GM18507 (cell line): ENCODE measurements at regions not wholly inside any gene's neighbourhood (a gene's known extent, or its start where the extent isn't known, plus 50 kb on each side); places are given as distances from the start of the nearest gene placed in this dataset.

Experiments used
- DNase-seq: peaks from one replicate; pipeline ENCODE4 v3.0.0; 2011; ENCODE audit warnings: low read depth; ENCODE audit not compliant: insufficient read length; ENCODE audit errors: extremely low spot score
- FAIRE-seq: peaks from 2 replicates; lab custom pipeline; 2011; peaks lifted over from hg19 to GRCh38; lab: Jason Lieb, UNC

DNA sequence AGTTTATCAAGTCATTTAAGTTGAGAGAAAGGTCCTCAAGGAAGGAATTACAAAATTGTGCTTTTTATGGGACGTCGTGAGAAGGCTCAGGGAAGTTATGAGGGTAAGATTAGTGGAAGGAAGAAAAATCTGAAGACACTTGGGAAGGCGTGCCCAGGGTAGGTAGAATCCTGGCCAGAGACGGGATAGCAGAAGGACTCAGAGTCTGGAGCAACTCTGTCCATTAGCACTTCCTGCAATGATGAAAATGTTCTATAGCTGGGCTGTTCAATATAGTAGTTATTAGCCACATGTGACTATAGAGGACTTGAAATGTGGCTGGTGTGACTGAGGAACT, 271.0 kb upstream of the ZPLD1 start:
- DNase-seq (no peak), FAIRE-seq (no peak)

DNA sequence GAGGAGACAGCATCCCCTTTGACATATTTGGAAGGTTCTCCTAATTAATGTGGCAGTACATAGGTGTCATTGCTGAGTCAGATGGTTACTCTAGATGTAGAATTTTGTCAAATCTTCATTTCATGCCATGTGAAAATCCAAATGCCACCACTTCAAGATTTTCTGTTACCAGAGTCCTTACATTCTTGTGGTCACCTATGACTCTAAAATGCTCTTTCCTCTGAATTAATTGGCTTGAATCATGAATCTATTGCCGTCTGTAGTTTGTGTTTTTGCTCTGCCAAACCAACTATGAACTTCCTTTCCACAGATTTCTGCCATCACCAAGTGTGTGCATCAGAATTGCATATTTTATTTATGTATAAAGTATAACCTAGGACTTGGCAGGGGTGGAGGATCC, 269.4 kb upstream of the ZPLD1 start:
- no peak for FAIRE-seq
- DNase-seq, result no peak

DNA sequence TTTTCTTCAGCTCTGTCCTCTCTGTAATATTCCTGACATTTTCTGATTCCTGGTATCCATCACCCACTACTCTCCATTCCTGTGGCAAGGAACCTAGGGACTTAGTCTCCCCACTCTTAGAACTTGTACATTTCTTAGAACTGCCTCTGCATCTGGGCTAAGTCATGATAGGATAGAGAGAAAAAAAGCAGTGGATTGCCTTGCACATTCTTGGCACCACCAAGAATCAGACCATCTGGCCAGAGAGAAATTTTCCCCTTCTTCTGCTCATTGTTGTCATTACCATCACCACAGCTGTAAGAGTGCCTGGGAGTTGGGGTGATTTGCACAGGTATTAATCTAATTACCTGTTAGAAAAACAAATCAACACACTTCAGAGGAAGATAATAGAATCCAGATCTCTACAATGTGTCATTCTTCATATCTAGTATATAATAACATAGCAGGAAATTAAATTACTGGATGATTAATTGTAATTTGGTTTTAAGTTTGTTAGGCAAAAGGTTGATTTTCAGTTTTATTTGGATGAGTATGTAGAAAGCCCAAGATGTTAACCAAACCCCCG, 264.8 kb upstream of the ZPLD1 start:
- DNase-seq, result no peak
- FAIRE-seq, result no peak

DNA sequence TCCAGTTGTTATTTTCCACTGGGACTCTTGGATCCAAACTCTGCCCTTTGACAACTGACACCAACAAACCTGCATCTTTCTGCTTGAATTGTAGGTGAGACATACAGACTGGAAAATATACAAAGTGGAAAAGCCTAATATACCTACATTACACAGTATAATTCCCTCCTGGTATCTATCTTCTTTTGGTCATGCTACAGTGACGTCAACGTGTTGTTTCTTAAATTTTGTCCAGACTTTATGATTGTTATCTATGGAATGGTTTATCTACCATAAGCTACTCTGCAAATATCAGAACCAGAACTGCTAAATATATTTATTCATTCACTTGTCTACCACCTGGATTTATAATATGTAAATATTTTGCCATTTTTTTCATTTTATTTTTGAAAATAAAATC, 264.3 kb upstream of the ZPLD1 start:
- FAIRE-seq (no peak), DNase-seq (no peak)

DNA sequence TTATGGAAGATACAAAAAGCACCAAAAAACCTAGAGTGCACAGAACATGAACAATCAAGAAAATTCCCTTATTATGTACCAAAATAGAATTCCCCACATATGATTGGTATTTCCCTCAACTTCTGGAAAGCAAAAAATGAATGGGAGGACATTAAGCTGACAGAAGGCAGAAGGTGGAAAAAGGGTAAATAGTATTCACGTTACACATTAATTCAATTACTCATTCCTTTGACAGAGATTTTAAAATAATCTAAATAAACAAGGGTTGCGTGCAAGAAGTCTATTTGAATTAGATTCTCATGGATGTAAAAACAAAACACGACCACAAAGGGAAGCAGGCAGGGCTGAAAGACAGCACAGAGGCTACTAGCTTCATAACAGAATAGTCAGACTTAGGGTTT, 260.5 kb upstream of the ZPLD1 start:
- no peak for FAIRE-seq
- DNase-seq, result no peak

DNA sequence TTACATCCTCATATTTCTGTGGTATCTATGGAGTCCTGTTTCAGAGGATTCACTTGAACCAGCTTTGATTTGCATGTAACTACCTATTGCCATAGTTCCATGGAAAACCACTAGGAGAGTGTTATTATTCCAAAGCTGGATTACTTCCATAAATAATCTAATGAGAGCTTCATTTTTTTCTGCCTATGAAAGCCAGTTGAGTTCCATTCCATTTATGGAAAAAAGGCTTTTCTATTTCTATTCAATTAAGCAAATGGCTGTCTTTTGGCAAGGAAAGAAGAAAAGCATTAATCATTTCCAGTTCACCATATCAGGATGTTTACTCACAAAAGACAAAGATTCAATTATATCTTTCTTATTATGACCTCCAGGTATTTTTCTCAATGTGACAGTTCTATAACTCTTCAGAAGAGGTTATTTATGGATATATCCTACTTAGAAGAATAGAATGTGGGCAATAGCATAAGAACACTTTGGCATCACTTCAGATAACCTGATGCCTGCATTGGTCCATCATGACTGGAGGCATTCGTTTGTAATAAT, 259.9 kb upstream of the ZPLD1 start:
- DNase-seq (no peak), FAIRE-seq (no peak)

DNA sequence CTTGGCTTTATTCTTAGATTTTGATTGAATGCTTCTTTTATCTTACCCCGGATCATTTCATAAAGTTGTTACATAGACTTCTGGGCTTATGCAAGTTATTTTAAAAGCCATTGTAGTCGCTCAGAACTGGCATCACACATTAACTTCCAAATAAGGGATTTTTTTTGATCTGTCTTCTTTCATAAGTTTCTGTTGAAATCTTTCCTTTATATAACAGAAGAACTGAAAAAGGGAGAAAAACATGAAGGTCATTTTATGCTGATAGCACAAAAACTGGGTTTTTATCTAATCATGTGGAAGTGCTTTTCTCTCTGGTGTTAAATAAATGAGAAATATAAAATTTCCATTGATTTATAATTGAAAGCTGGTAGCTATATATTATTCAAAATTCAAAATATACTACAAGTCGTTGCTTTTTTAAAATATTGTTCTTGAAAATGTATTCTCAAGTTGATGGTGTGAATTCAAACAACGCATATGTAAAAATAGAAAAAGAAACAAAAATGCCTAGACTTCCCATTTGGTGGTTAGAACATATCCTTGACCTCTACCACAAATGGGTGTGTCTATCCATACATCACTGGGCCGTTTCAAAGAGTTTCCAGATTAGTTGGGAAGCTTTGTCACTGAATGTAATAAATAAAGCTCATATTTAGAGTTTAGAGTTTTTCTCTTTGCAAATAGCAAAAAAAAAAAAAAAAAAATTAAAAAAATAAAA, 258.3 kb upstream of the ZPLD1 start:
- FAIRE-seq, result no peak
- no peak for DNase-seq

DNA sequence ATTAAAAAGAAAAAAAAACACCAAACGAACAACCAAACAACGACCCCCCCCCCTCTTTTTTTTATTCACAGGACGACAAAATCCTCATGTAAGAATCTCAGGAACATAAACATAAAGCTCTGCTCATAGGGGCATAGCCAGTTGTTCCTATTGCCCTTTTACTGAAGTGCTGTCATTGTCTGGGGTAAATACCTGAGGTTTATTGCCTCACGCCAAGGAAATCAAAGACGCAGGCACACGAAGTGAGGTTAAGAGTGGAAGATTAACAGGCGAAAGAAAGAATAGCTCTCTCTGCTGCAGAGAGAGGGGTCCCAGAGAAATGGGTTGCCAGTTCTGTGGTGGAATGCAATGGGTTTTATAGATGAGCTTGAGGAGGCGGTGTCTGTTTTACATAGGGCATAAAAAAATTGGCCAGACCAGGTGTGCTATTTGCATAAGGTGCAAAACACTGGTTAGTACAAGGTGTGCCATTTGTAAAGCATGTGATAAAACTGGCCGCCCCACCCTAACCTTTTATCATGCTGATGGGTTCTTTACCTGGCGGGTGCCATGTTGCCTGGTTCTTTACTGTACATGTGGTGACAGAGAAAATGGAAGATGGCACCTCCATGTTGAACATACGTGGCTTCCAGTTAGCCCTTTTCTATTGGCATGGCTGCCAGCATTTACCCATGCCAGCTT, 257.6 kb upstream of the ZPLD1 start:
- DNase-seq (no peak), FAIRE-seq (no peak)

DNA sequence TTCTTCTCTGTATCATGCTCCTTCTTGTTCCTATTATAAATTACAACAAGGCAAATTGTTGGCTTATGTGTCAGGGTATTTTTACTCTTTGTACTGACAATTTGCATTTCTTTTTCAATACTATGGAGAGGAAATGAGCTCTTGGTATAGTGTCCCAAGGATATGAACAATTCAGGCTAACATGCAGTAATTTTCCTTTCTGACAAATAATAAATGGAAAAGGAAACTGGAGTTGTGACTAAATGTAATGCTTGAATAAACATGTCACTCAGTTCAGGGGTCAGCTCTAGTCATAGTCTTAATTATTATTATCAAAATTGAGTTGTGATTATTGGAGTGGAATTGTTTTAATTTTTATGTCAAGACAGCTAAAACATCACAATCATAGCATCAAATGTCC, 256.0 kb upstream of the ZPLD1 start:
- DNase-seq (no peak), FAIRE-seq (no peak)

DNA sequence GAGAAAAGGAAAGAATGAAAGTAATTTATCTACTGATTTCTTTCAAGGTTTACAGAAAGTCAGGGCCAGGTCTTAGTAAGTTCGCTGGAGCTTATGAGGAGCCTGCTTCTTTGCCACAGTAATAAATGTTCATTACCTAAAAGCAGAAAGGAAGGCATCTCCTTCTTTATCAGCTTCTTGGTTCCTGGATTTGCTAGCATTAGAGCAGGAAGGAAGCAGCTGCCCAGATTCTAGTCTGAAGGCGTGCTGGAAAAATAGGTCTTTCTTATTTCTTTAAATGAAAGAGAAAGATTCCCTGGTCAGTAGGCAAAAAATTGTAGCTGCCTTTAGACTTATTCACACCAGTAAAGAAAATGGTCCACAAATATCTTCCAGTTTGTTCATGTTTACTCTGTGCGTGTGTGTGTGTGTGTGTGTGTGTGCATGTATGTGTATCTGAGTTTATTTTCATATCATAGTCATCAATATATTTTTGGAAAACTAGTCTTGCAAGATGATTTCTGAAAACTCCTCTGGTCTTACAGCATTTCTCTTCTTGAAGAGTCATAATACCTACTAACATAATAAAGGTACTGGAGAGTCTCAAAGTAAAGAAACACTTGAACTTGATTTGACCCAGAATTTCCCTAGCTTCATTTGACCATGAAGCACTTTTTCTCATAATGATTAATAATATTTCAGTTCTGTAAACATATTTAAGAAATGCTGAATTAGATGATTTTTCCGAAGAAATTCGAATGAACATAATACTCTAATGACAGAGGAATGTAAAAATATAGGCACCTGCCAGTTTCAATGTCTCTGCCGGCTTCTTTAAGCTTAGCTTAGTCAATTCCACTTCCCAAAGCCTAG, 255.3 kb upstream of the ZPLD1 start:
- FAIRE-seq, result peak; percentile 65

DNA sequence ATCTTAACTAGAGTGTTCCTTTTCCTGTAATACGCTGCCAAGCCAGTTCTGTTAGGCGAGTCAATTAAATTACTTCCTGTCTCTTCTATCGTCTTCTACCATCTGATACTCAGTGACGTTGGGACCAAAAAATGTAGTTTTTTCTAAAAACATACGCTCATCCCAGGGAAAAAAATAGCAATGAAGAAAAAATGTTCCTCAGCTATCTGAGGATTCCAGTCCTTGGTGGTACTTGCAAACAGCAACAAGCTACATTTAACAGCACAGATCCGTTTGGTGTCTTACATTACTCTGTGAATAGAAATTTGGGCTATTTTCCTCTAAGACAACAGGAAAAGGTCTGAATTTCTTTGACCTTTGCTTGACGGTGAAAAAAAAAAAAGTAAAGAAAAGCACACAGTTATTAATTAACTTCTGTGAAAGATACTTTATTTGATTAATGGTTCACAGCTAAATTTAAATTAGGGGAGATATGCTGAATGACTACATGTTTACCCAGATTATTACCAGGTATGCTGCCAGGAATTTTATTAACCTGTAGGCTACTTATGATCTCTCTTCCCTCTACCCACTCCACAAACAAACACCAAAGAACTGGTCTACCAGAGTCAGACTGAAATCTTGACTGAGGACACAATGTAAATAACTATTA, 254.4 kb upstream of the ZPLD1 start:
- FAIRE-seq (no peak), DNase-seq (no peak)

More for the DNA sequence above, 255.3 kb upstream of the ZPLD1 start:
- DNase-seq, result no peak

DNA sequence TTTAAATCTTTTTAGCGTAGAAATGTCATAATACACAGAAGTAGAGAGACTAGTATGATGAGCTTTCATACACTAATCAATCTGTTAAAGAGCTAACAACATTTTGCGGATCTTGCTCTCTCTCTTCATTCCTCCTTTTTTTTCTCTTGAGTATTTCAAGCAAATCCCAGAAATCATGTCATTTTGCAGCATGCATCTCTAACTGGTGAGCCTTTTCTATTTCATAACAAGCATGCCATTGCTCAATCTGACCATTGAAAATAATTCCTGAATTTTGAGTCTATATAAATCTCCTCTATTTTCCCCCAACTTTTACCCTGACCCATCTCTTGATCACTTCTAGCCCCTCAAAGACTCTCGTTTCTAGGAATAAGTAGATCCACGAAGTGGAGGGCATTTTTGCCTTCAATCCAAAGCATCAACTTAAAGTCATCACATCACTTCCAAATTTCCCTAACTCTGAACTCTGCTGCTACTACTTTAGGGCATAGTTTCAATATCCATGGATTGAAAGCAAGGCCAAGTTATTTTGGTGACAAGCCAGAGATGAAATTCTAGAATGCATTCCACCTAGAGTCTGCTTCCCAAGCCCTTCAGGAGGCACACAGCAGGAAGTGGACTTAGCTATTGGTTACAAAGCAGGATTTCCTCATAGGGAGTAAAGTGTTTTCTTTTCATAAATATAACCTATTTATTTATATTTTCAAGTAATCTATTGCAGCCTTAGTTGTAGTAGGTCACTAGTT, 253.5 kb upstream of the ZPLD1 start:
- DNase-seq (no peak), FAIRE-seq (no peak)

DNA sequence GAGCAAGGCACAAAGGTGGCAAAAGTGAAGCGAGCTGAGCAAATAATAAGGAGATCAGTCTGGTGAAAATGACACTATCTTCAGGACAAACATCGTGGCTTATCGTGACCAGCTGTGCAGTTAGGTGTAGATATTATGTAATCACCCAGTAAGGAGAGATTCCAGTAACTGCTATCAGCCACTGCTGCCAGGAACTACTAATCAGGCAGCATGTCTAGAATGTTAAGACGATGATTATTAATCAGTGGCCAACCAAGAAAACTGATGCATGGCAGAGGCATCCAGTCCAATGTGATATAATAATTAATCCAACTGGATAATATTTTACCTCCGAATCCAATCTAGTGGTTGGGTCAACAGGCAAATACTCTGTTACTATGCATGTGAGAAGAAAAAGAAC, 252.7 kb upstream of the ZPLD1 start:
- no peak for DNase-seq
- no peak for FAIRE-seq

DNA sequence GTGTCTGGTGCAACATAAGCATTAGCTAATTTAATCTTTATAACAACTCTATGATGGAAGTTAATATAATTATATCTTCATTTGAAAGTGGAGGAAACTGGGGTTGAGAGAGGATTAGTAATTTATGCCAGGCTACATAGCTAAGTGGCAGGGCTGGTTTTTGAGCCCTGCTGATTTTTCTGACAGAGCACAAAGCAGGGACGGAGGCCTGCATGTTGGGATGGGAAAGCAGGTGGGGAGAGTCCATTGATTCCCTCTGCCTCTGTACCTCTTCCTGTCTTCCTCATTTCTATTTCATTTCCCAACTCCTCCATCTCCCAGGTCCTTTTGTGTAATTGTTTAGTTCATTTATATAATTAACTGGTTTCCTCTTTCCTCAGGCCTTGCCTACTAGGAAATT, 251.6 kb upstream of the ZPLD1 start:
- FAIRE-seq, result no peak

DNA sequence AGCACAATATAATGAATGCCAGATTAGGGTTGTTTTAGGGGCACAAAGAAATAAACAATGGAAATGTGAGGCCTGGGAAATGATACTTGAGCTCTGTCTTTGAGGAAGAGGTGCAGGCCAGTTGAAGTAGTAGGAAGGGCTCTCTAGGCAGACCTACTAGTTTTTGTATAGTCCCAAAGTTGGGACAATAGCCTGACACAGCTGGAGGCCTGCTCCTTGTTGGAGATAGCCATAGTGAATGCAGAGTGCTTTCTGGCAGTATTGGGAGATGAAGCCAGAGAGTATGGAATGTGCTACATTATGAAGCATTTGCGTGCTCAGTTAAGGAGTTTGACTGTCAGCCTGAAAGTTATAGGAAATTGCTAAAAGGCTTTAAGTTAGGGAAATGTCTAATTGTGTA, 251.2 kb upstream of the ZPLD1 start:
- no peak for FAIRE-seq

More for the DNA sequence above, 251.6 kb upstream of the ZPLD1 start:
- no peak for DNase-seq

DNA sequence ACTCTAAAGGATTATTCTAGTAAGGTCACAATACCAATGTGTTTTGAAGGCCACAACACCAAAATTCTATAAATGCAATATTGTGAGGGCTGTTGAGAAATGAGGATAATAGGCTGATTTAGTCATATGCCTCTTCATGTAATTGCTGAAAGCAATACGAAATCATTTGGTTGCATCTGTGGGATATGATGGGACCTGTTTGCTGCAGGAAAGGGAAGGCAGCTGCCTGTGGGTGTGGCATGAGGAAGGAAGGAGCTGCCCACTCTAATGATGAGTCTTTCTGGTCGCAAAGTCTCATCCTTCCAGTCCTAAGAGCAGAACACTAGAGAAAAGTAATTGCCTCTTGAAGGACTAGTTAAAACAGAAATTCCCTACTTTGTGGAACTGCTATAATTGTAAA, 245.3 kb upstream of the ZPLD1 start:
- DNase-seq (no peak), FAIRE-seq (no peak)

More for the DNA sequence above, 251.2 kb upstream of the ZPLD1 start:
- no peak for DNase-seq

DNA sequence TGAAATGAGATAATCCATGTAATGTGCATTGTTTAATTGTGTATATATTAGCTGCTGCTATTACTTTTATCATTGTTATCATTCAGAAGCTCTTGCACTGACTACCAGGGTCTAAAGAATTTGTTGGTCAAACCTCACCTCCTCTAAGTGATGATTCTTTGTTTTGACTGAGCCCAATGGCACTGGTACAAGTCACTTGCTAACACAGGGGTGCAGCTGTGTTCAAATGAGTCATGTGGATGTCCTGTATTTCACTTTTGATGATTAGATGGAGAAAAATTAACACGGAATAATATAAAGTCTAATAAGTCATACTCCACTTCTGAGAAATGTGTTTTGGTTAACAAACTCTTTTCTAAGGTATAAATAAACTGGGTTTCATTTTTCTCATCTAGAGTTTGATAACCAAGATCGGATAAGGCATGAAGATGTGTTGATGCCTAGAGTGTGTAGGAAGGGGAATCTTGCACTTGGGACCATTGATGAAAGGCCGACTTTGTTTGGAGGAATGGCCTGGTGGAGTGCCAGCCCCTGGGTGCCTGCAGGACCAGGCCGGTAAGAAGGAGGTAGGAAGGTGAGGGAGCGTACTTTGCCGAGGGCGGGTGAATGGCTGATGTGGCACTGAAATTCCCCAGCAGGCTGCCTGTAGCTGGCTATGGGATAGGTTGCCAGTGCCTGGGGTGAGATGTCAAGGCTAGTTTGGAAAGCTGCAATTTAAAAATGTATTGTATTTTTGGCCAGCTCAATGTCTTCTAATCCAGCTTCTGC, 244.7 kb upstream of the ZPLD1 start:
- no peak for DNase-seq
- no peak for FAIRE-seq

DNA sequence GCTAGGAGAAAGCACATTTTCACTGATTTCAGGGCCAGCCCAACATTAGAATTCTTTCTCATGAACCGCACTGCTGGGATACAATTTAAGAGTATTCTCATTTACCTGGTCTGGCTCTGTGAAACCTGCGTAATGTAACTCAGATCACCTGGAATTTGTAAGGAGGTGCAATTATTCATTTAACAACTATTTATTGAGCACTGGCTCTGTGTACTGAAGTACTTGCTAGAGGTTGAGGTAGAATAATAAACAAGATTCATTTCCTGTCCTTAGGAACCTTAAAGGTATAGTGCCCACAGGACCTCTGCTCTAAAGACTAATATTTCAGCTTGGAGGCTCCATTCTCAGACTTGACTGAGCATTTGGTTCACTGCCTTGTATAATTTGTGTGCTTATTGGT, 242.2 kb upstream of the ZPLD1 start:
- FAIRE-seq, result no peak
- DNase-seq, result no peak
